CD4-positive, alpha-beta T cell (primary cell): ENCODE measurements at regions not wholly inside any gene's neighbourhood (a gene's known extent, or its start where the extent isn't known, plus 50 kb on each side); places are given as distances from the start of the nearest gene placed in this dataset.

Experiments
- ATAC-seq: fragments of 200-7000 bp; cut with Tn5 transposase; one replicate; pipeline ENCODE4 v1.10.0; 2022; ENCODE audit warnings: mild to moderate bottlenecking; ENCODE audit not compliant: poor library complexity
- CTCF ChIA-PET: fragments of 350-600 bp; sonication (Branson Sonifier 250); formaldehyde crosslinking; loops from one replicate; lab custom pipeline; 2021; ENCODE audit warnings: antibody characterized with exemption, inconsistent platforms; lab: Charles Lee
- POLR2A ChIA-PET: fragments of 350-600 bp; sonication (Branson Sonifier 250); formaldehyde crosslinking; loops from one replicate; lab custom pipeline; 2021; ENCODE audit warnings: antibody characterized with exemption, inconsistent platforms; lab: Charles Lee
- DNase-seq, 14 experiments: peaks; one replicate each; pipeline ENCODE4 v3.0.0-alpha.2; 2013 to 2020; ENCODE audit warnings: mixed read lengths in 2 of 14
- H3K27ac ChIP-seq, 2 donors: one replicate each; pipeline versions ENCODE4 v1.5.1 to v1.7.0; 2013; ENCODE audit warnings: low read length in 2 of 2, low read depth in 1 of 2, mild to moderate bottlenecking in 1 of 2
- H3K27me3 ChIP-seq, 2 experiments: 1 replicate in 1 of 2; 2 replicates in 1 of 2; pipeline versions ENCODE4 v1.6.1 to v1.7.0; 2013; ENCODE audit warnings: low read length in 2 of 2, control low read depth in 1 of 2, mild to moderate bottlenecking in 1 of 2, moderate library complexity in 1 of 2; ENCODE audit not compliant: insufficient read depth in 2 of 2, control insufficient read depth in 1 of 2
- H3K36me3 ChIP-seq: one replicate; pipeline ENCODE4 v1.6.1; 2013; ENCODE audit warnings: low read length, control low read depth; ENCODE audit not compliant: insufficient read depth
- H3K4me1 ChIP-seq: one replicate; pipeline ENCODE4 v1.6.1; 2013; ENCODE audit warnings: low read length, control low read depth; ENCODE audit not compliant: insufficient read depth
- H3K4me3 ChIP-seq: one replicate; pipeline ENCODE4 v1.5.1; 2013; ENCODE audit warnings: mild to moderate bottlenecking, low read length, moderate library complexity
- H3K9me3 ChIP-seq, 2 experiments: 1 replicate in 1 of 2; 2 replicates in 1 of 2; pipeline versions ENCODE4 v1.6.1 to v1.7.0; 2013; ENCODE audit warnings: low read length in 2 of 2, mild to moderate bottlenecking in 2 of 2, control low read depth in 1 of 2, moderate library complexity in 1 of 2; ENCODE audit not compliant: control insufficient read depth in 1 of 2, insufficient read depth in 1 of 2
- H3K27ac Mint-ChIP-seq: one replicate; pipeline ENCODE4 v1.8.0; 2020; ENCODE audit warnings: mixed read lengths
- H3K27me3 Mint-ChIP-seq: one replicate; pipeline ENCODE4 v1.8.0; 2021; ENCODE audit warnings: mixed read lengths
- H3K36me3 Mint-ChIP-seq: one replicate; pipeline ENCODE4 v1.8.0; 2021; ENCODE audit warnings: low read depth, mixed read lengths
- H3K4me1 Mint-ChIP-seq: one replicate; pipeline ENCODE4 v1.8.0; 2021; ENCODE audit warnings: low read depth, mixed read lengths
- H3K4me3 Mint-ChIP-seq: one replicate; pipeline ENCODE4 v1.8.0; 2020; ENCODE audit warnings: mild to moderate bottlenecking, mixed read lengths
- H3K9me3 Mint-ChIP-seq: one replicate; pipeline ENCODE4 v1.8.0; 2020; ENCODE audit warnings: mixed read lengths
- intact Hi-C, 2 experiments: fragments of 100-400 bp; cut with DNase I in 1 of 2; cut with micrococcal nuclease in 1 of 2; formaldehyde crosslinking; loops; one replicate each; pipeline versions ENCODE4 v1.15.1 to v1.9.0; 2023 to 2025; cut with DNase I, micrococcal nuclease
- TF ChIP-seq, protein P1 (sequence below): fragments of 200-600 bp; IDR thresholded peaks from one replicate; pipeline ENCODE4 v1.8.0; 2022; ENCODE audit warnings: antibody characterized with exemption, mild to moderate bottlenecking

DNA sequence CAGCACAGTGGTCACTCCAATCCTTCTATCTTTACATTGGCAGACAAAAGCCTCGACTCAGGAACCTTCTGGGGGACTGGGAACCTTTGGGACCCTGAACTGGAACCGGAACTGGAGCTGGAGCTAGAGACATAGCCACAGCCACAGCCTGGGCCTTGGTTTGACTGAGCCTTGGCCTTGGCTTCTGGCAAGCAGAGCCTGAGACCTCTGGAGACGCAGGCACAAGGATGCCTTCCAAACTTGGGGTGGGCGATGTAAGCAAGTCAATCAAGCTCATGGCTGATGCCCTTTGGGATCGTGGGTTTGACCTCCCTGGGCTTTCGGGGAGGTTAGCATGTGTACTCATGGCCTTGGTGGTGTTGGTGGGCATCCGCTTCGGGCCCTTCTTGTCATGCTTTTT, 619.3 kb downstream of the MBD2 start:
- TF ChIP-seq, protein P1, sequence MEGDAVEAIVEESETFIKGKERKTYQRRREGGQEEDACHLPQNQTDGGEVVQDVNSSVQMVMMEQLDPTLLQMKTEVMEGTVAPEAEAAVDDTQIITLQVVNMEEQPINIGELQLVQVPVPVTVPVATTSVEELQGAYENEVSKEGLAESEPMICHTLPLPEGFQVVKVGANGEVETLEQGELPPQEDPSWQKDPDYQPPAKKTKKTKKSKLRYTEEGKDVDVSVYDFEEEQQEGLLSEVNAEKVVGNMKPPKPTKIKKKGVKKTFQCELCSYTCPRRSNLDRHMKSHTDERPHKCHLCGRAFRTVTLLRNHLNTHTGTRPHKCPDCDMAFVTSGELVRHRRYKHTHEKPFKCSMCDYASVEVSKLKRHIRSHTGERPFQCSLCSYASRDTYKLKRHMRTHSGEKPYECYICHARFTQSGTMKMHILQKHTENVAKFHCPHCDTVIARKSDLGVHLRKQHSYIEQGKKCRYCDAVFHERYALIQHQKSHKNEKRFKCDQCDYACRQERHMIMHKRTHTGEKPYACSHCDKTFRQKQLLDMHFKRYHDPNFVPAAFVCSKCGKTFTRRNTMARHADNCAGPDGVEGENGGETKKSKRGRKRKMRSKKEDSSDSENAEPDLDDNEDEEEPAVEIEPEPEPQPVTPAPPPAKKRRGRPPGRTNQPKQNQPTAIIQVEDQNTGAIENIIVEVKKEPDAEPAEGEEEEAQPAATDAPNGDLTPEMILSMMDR = no peak
- H3K27me3 Mint-ChIP-seq = no peaks in the 10 kb centered on the region
- peaks cover 8% of the 10 kb centered on the region for H3K9me3 Mint-ChIP-seq
- Histone ChIP-seq H3K9me3 (peaks cover 0 to 5% of the 10 kb centered on the region in 2 experiments), H3K27ac (no peak overlapping the region), H3K4me3 (no peak overlapping the region), H3K36me3 (no peaks in the 10 kb centered on the region), H3K27me3 (no peaks in the 10 kb centered on the region), H3K4me1 (no peaks in the 10 kb centered on the region)
- ATAC-seq = no peak
- CTCF ChIA-PET = no interaction called here
- intact Hi-C loops = no loop called here
- H3K27ac Mint-ChIP-seq = no peak overlapping the region
- POLR2A ChIA-PET = no interaction called here
- no peaks in the 10 kb centered on the region for H3K36me3 Mint-ChIP-seq
- H3K4me1 Mint-ChIP-seq = no peaks in the 10 kb centered on the region
- H3K4me3 Mint-ChIP-seq = no peak overlapping the region
- no peak for DNase-seq

DNA sequence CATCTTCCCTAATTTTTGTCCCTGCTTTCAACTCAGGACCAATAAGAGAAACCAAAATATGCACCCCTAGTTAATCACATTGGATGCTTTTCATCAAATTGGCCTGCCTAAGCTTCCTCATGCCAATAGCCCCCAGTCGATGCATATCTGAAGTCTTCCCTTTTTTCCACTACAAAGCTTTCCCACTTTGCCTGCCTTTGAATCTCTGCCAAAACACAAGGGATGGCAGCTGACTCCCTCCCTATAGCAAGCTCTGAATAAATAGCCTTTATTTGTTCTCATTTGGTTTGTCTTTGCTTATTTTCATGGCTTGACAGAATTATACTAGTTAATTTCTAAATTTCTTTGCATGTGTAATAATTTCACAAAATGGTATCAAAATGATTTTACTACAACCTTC, 621.2 kb downstream of the MBD2 start:
- Mint-ChIP-seq H3K27me3 (no peaks in the 10 kb centered on the region), H3K27ac (no peak overlapping the region), H3K4me1 (no peaks in the 10 kb centered on the region), H3K36me3 (no peaks in the 10 kb centered on the region), H3K4me3 (no peak overlapping the region), H3K9me3 (peaks cover 5% of the 10 kb centered on the region)
- ChIA-PET POLR2A (no interaction called here), CTCF (no interaction called here)
- ATAC-seq (no peak), DNase-seq (no peak)
- TF ChIP-seq, protein P1 = no peak
- no peaks in the 10 kb centered on the region for H3K27me3 ChIP-seq
- H3K36me3 ChIP-seq = no peaks in the 10 kb centered on the region
- intact Hi-C loops = no loop called here
- no peak overlapping the region for H3K4me3 ChIP-seq
- no peaks in the 10 kb centered on the region for H3K4me1 ChIP-seq
- no peak overlapping the region for H3K27ac ChIP-seq
- H3K9me3 ChIP-seq = peaks cover 3 to 5% of the 10 kb centered on the region in 2 experiments

DNA sequence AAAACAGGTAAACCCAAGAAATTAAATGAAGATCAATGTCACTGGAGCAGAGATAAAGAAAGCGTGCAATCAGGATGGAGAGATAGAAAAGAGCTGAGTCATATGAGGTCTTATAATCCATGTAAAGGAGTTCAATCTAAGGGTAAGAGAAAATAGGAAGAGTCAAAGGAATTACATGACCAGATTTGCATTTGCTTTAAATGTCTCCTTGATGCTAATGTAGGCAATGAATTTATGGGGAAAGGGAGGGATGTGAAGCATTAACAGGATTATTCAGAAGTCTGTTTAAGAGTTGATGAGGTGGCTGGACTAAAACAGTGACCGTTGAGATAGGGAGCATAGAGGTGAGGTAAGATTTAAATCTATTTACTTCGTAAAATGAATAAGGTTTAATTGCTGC, 623.1 kb downstream of the MBD2 start:
- Mint-ChIP-seq H3K27ac (no peak overlapping the region), H3K9me3 (peaks cover 3% of the 10 kb centered on the region), H3K4me3 (no peak overlapping the region), H3K27me3 (no peaks in the 10 kb centered on the region), H3K36me3 (no peaks in the 10 kb centered on the region), H3K4me1 (no peaks in the 10 kb centered on the region)
- Histone ChIP-seq H3K36me3 (no peaks in the 10 kb centered on the region), H3K27me3 (no peaks in the 10 kb centered on the region), H3K4me1 (no peaks in the 10 kb centered on the region), H3K9me3 (peaks cover 3 to 5% of the 10 kb centered on the region in 2 experiments), H3K27ac (no peak overlapping the region), H3K4me3 (no peak overlapping the region)
- ATAC-seq = no peak
- ChIA-PET CTCF (no interaction called here), POLR2A (no interaction called here)
- intact Hi-C loops = no loop called here
- DNase-seq = no peak
- TF ChIP-seq, protein P1 = no peak
